Body of pancreas (tissue), 4 donors: ENCODE measurements at regions not wholly inside any gene's neighbourhood (a gene's known extent, or its start where the extent isn't known, plus 50 kb on each side); places are given as distances from the start of the nearest gene placed in this dataset. TPM values are rescaled to one million over a fixed set of nuclear protein-coding genes. Genes with fewer than 3 reads are reported as not detected.

Experiments used
- ATAC-seq: fragments of 150-250 bp; one replicate; pipeline ENCODE4 v1.9.1; 2016
- DNase-seq, 4 donors: peaks; one replicate each; pipeline ENCODE4 v3.0.0-alpha.2; 2019
- H3K27ac ChIP-seq, 4 donors: fragments of 200-600 bp; sonication (generic); 1 replicate in 3 of 4; 2 replicates in 1 of 4; pipeline versions ENCODE4 v1.5.1 to v1.6.1; 2016 to 2019; ENCODE audit warnings: mild to moderate bottlenecking in 1 of 4, mixed read lengths in 1 of 4, moderate library complexity in 1 of 4
- H3K27me3 ChIP-seq, 2 donors: fragments of 200-600 bp; sonication (generic); one replicate each; pipeline ENCODE4 v1.6.0; 2016; ENCODE audit warnings: mild to moderate bottlenecking in 1 of 2
- H3K36me3 ChIP-seq, 2 donors: fragments of 200-600 bp; sonication (generic); replicated peaks in 1 of 2; 2 replicates each; pipeline ENCODE4 v1.5.1; 2016; ENCODE audit warnings: low read depth in 2 of 2; ENCODE audit not compliant: insufficient read depth in 1 of 2
- H3K4me1 ChIP-seq: fragments of 200-600 bp; sonication (generic); one replicate; pipeline ENCODE4 v1.6.0; 2016
- H3K4me3 ChIP-seq, 2 donors: fragments of 200-600 bp; sonication (generic); 1 replicate in 1 of 2; 2 replicates in 1 of 2; pipeline ENCODE4 v1.5.1; 2016 to 2019
- H3K9me3 ChIP-seq, 3 donors: fragments of 200-600 bp; sonication (generic); 1 replicate in 2 of 3; 2 replicates in 1 of 3; pipeline ENCODE4 v1.5.1; 2016
- POLR2A ChIP-seq, 3 donors: fragments of 450-650 bp; IDR thresholded peaks; one replicate each; pipeline ENCODE4 v1.6.1; 2016; ENCODE audit warnings: antibody characterized with exemption in 3 of 3, mild to moderate bottlenecking in 2 of 3
- WGBS, 2 donors: methylation state at CpG; one replicate each; pipeline ENCODE4 v1.1.5; 2017; 5-methylcytosine and 5-hydroxymethylcytosine counted together
- intact Hi-C: fragments of 100-400 bp; cut with DNase I; formaldehyde crosslinking; loops from one replicate; pipeline ENCODE4 v1.15.1; 2023
- small RNA-seq: library from RNA; depleted of rRNA; stranded (forward); fragments of <200 nt; gene quantifications from one replicate; pipeline ENCODE3, GENCODE V24; 2016
- TF ChIP-seq, protein P1 (sequence below), 7 experiments: fragments of 450-650 bp in 4 of 7; fragments of 200-600 bp in 3 of 7; sonication (generic) in 3 of 7; IDR thresholded peaks; one replicate each; pipeline ENCODE4 v1.5.1; 2016 to 2019; ENCODE audit warnings: antibody characterized with exemption in 7 of 7

DNA sequence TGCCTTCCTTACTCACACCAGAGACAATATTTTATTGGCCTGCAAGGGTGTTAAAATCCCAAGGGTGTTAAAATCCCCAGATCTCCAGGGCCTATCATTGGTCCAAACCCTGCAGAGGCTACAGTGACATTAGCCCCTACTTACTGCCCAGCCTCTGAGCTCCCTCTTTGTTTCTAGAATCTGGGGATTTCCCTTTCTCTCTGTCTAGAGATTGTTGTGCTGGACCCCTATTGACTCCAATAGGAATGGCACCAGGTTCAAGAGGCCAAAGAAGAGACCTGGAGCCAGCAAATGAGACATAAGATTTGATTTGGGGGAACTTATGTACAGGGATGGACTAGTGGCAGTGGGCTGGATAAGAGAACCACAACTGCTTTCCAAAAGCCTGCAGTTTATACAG, 53.3 kb upstream of the ZBED3 start:
- no peaks in the 10 kb centered on the region for H3K4me1 ChIP-seq
- intact Hi-C loops = no loop called here
- TF ChIP-seq, protein P1, sequence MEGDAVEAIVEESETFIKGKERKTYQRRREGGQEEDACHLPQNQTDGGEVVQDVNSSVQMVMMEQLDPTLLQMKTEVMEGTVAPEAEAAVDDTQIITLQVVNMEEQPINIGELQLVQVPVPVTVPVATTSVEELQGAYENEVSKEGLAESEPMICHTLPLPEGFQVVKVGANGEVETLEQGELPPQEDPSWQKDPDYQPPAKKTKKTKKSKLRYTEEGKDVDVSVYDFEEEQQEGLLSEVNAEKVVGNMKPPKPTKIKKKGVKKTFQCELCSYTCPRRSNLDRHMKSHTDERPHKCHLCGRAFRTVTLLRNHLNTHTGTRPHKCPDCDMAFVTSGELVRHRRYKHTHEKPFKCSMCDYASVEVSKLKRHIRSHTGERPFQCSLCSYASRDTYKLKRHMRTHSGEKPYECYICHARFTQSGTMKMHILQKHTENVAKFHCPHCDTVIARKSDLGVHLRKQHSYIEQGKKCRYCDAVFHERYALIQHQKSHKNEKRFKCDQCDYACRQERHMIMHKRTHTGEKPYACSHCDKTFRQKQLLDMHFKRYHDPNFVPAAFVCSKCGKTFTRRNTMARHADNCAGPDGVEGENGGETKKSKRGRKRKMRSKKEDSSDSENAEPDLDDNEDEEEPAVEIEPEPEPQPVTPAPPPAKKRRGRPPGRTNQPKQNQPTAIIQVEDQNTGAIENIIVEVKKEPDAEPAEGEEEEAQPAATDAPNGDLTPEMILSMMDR (IDR thresholded peaks at IDR 0.05) = no peak
- no peak for TF ChIP-seq POLR2A (IDR thresholded peaks at IDR 0.05)
- ATAC-seq (no peak), DNase-seq (no peak)
- H3K36me3 ChIP-seq = no peaks in the 10 kb centered on the region
- H3K4me3 ChIP-seq = no peak overlapping the region
- no peaks in the 10 kb centered on the region for H3K9me3 ChIP-seq
- no peaks in the 10 kb centered on the region for H3K27me3 ChIP-seq
- no peak overlapping the region for H3K27ac ChIP-seq

DNA sequence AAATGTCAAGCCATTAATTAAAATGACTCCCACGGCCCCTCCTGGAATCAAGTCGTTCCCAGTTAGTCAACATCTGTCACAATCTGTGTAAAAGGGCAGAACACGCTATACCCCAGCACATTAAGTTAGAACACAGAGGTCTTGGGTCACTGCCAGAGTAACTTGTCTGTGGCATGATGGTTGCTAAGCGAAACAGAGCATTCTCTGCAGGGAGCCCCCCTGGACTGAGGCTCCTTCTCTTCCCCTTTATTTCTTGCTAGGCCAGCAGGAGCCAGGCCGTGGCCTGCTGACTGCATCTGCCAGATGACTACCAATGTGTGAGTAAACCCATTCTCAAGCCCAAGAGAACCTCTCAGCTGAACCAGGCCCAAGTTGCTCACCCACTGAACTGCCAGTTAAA, 51.9 kb upstream of the ZBED3 start:
- intact Hi-C loops = no loop called here
- peak; percentile 12 to 75 (median 55) for DNase-seq
- Histone ChIP-seq H3K4me3 (no peak overlapping the region), H3K27ac (peak overlapping the region in 1 of 4 donors; percentile 25), H3K27me3 (no peaks in the 10 kb centered on the region), H3K9me3 (no peaks in the 10 kb centered on the region), H3K36me3 (no peaks in the 10 kb centered on the region), H3K4me1 (no peaks in the 10 kb centered on the region)
- 66% methylated on average over 5 of the region's 5 CpGs for whole genome bisulfite sequencing, 2 donors
- TF ChIP-seq, protein P1 (IDR thresholded peaks at IDR 0.05) = no peak
- no peak for TF ChIP-seq POLR2A (IDR thresholded peaks at IDR 0.05)
- peak; percentile 42 for ATAC-seq

Small RNA genes lying in the stretch of these regions (small RNA-seq; reads per million reads assigned to genes)
- not detected for gene HMGB1P35
